H1 (cell line): ENCODE measurements at regions not wholly inside any gene's neighbourhood (a gene's known extent, or its start where the extent isn't known, plus 50 kb on each side); places are given as distances from the start of the nearest gene placed in this dataset.
A peak's percentile ranks its signal among the peaks of the same experiment; 100 is the strongest.

Experiments used
- CTCF ChIA-PET: fragments of 300-600 bp; sonication (Branson Sonifier 250); formaldehyde crosslinking; loops from one replicate; lab custom pipeline; 2021; ENCODE audit not compliant: partially characterized antibody; lab: Charles Lee
- POLR2A ChIA-PET: fragments of 300-600 bp; sonication (Branson Sonifier 250); formaldehyde crosslinking; loops from one replicate; lab custom pipeline; 2021; ENCODE audit warnings: inconsistent platforms; ENCODE audit not compliant: partially characterized antibody; lab: Charles Lee
- DNase-seq, 2 experiments: peaks; one replicate each; pipeline versions ENCODE4 v3.0.0 to v3.0.0-alpha.2; 2010 to 2022; ENCODE audit warnings: low spot score in 2 of 2, low read depth in 1 of 2, mixed read lengths in 1 of 2
- FAIRE-seq: peaks from 2 replicates; lab custom pipeline; 2011; peaks lifted over from hg19 to GRCh38; lab: Jason Lieb, UNC
- H2AFZ ChIP-seq: 2 replicates; pipeline ENCODE4 v1.8.1; 2012; ENCODE audit warnings: low read length, inconsistent platforms
- H2AK5ac ChIP-seq: 2 replicates; pipeline ENCODE4 v1.6.1; 2013; ENCODE audit warnings: low read depth, low read length
- H2BK120ac ChIP-seq: replicated peaks from 2 replicates; pipeline ENCODE3; 2013; ENCODE audit warnings: low read depth, low read length, inconsistent platforms
- H2BK12ac ChIP-seq: 2 replicates; pipeline ENCODE4 v1.6.1; 2013; ENCODE audit warnings: low read depth, low read length
- H2BK15ac ChIP-seq: 2 replicates; pipeline ENCODE4 v1.6.1; 2013; ENCODE audit warnings: low read length
- H2BK20ac ChIP-seq: 2 replicates; pipeline ENCODE4 v1.6.1; 2013; ENCODE audit warnings: low read length
- H2BK5ac ChIP-seq: 2 replicates; pipeline ENCODE4 v1.6.1; 2013; ENCODE audit warnings: low read depth, low read length
- H3K14ac ChIP-seq: 2 replicates; pipeline ENCODE4 v1.6.1; 2013; ENCODE audit warnings: inconsistent platforms; ENCODE audit not compliant: insufficient read length
- H3K18ac ChIP-seq: 2 replicates; pipeline ENCODE4 v1.6.1; 2013; ENCODE audit warnings: low read length; ENCODE audit errors: extremely low read depth
- H3K23ac ChIP-seq: 2 replicates; pipeline ENCODE4 v1.6.1; 2013; ENCODE audit warnings: inconsistent platforms; ENCODE audit not compliant: insufficient read length
- H3K23me2 ChIP-seq: 2 replicates; pipeline ENCODE4 v1.6.1; 2013; ENCODE audit warnings: low read depth, low read length
- H3K27ac ChIP-seq: 2 replicates; pipeline ENCODE4 v1.6.1; 2011; ENCODE audit warnings: low read depth, low read length, inconsistent platforms
- H3K27me3 ChIP-seq, 4 experiments: replicated peaks in 1 of 4; 1 replicate in 1 of 4; 2 replicates in 3 of 4; pipeline versions ENCODE4 v1.6.1 to v1.8.1; 2011 to 2013; ENCODE audit warnings: low read length in 3 of 4, mild to moderate bottlenecking in 3 of 4, inconsistent platforms in 2 of 4, mixed read lengths in 2 of 4, moderate library complexity in 1 of 4; ENCODE audit not compliant: control insufficient read depth in 3 of 4, insufficient read depth in 3 of 4; ENCODE audit errors: extremely low read depth in 1 of 4
- H3K36me3 ChIP-seq, 4 experiments: 2 replicates each; pipeline versions ENCODE4 v1.6.1 to v1.8.1; 2011 to 2013; ENCODE audit warnings: mild to moderate bottlenecking in 4 of 4, low read length in 3 of 4, moderate library complexity in 2 of 4, control low read depth in 1 of 4, inconsistent platforms in 1 of 4; ENCODE audit not compliant: insufficient read depth in 4 of 4, control insufficient read depth in 2 of 4
- H3K4ac ChIP-seq: replicated peaks from 2 replicates; pipeline ENCODE3; 2013; ENCODE audit warnings: low read length, low read depth, mixed read lengths, inconsistent platforms; ENCODE audit not compliant: insufficient read length
- H3K4me1 ChIP-seq, 4 experiments: replicated peaks in 1 of 4; 1 replicate in 1 of 4; 2 replicates in 3 of 4; pipeline versions ENCODE4 v1.6.1 to v1.8.1; 2011 to 2013; ENCODE audit warnings: low read length in 3 of 4, inconsistent platforms in 2 of 4, mixed read lengths in 1 of 4; ENCODE audit not compliant: insufficient read depth in 4 of 4, control insufficient read depth in 3 of 4
- H3K4me2 ChIP-seq, 2 experiments: 2 replicates each; pipeline versions ENCODE4 v1.6.1 to v1.8.1; 2011 to 2013; ENCODE audit warnings: low read depth in 2 of 2, low read length in 2 of 2, control low read depth in 1 of 2, inconsistent platforms in 1 of 2, mild to moderate bottlenecking in 1 of 2; ENCODE audit not compliant: insufficient read depth in 1 of 2
- H3K4me3 ChIP-seq, 4 experiments: fragments of 200-600, 300-600 bp in 1 of 4; sonication (generic), shearing (Covaris generic), sonication (Bioruptor Twin) in 1 of 4; 2 replicates each; pipeline versions ENCODE4 v1.5.1 to v1.8.1; 2011 to 2016; ENCODE audit warnings: low read length in 4 of 4, low read depth in 3 of 4, control low read depth in 2 of 4, inconsistent platforms in 2 of 4, mild to moderate bottlenecking in 2 of 4, mixed read lengths in 1 of 4, moderate library complexity in 1 of 4; ENCODE audit not compliant: insufficient read depth in 2 of 4; ENCODE audit errors: extremely low read depth in 1 of 4
- H3K56ac ChIP-seq: replicated peaks from 2 replicates; pipeline ENCODE3; 2013; ENCODE audit warnings: low read depth, mild to moderate bottlenecking, mixed read lengths, low read length, inconsistent platforms; ENCODE audit not compliant: insufficient read length
- H3K79me1 ChIP-seq: 2 replicates; pipeline ENCODE4 v1.6.1; 2013; ENCODE audit warnings: low read depth, low read length, control low read depth
- H3K79me2 ChIP-seq, 2 experiments: 2 replicates each; pipeline versions ENCODE4 v1.6.1 to v1.8.1; 2012 to 2013; ENCODE audit warnings: low read length in 2 of 2, mild to moderate bottlenecking in 2 of 2, inconsistent platforms in 1 of 2; ENCODE audit not compliant: insufficient read depth in 2 of 2, control insufficient read depth in 1 of 2
- H3K9ac ChIP-seq, 4 experiments: replicated peaks in 1 of 4; 1 replicate in 1 of 4; 2 replicates in 3 of 4; pipeline versions ENCODE4 v1.6.1 to v1.8.1; 2011 to 2013; ENCODE audit warnings: low read depth in 3 of 4, low read length in 3 of 4, control low read depth in 2 of 4, mild to moderate bottlenecking in 2 of 4, moderate library complexity in 2 of 4, inconsistent platforms in 1 of 4; ENCODE audit errors: extremely low read depth in 1 of 4
- H3K9me3 ChIP-seq, 2 experiments: 2 replicates each; pipeline versions ENCODE4 v1.6.1 to v1.8.1; 2012 to 2013; ENCODE audit warnings: mild to moderate bottlenecking in 2 of 2, moderate library complexity in 2 of 2, control low read depth in 1 of 2, inconsistent platforms in 1 of 2, low read depth in 1 of 2, low read length in 1 of 2, mixed read lengths in 1 of 2; ENCODE audit not compliant: insufficient read depth in 2 of 2
- H4K20me1 ChIP-seq, 2 experiments: replicated peaks in 1 of 2; 2 replicates each; pipeline versions ENCODE3 to v1.8.1; 2011 to 2013; ENCODE audit warnings: inconsistent platforms in 2 of 2, low read length in 2 of 2, mild to moderate bottlenecking in 1 of 2; ENCODE audit not compliant: insufficient read depth in 2 of 2, control insufficient read depth in 1 of 2
- H4K5ac ChIP-seq: 2 replicates; pipeline ENCODE4 v1.6.1; 2013; ENCODE audit warnings: low read length, low read depth, mixed read lengths, inconsistent platforms; ENCODE audit not compliant: insufficient read length
- H4K8ac ChIP-seq: 2 replicates; pipeline ENCODE4 v1.8.0; 2013; ENCODE audit warnings: mild to moderate bottlenecking, moderate library complexity, low read length, inconsistent platforms; ENCODE audit not compliant: insufficient read depth; ENCODE audit errors: extremely low read depth
- H4K91ac ChIP-seq: replicated peaks from 2 replicates; pipeline ENCODE3; 2013; ENCODE audit warnings: low read length, mixed read lengths, inconsistent platforms; ENCODE audit not compliant: insufficient read length
- RAD21 ChIP-seq, 2 experiments: IDR thresholded peaks in 1 of 2; conservative IDR thresholded peaks in 1 of 2; 2 replicates each; pipeline ENCODE4 v1.6.1; 2011; ENCODE audit warnings: low read depth in 2 of 2, low read length in 2 of 2, improper control_type of control experiment in 1 of 2, inconsistent platforms in 1 of 2, mild to moderate bottlenecking in 1 of 2, moderate library complexity in 1 of 2
- SP4 ChIP-seq: IDR thresholded peaks from 2 replicates; pipeline ENCODE4 v1.6.1; 2012; ENCODE audit warnings: low read length, inconsistent platforms
- WGBS, 2 experiments: shearing (Covaris generic) in 1 of 2; methylation state at CpG; one replicate each; pipeline versions ENCODE4 v1.1.6 to v1.1.7; 2013 to 2015; ENCODE audit warnings: low lambda C conversion rate in 2 of 2, mixed read lengths in 2 of 2, inconsistent platforms in 1 of 2, low coverage in 1 of 2, missing lambda C conversion rate in 1 of 2; ENCODE audit not compliant: insufficient replicate concordance in 2 of 2, insufficient coverage in 1 of 2, insufficient read length in 1 of 2; ENCODE audit errors: extremely low coverage in 1 of 2, missing lambda C conversion rate in 1 of 2; 5-methylcytosine and 5-hydroxymethylcytosine counted together
- TF ChIP-seq, protein P1 (sequence below), 3 experiments: IDR thresholded peaks; 1 replicate in 2 of 3; 2 replicates in 1 of 3; pipeline versions ENCODE4 v1.5.1 to v1.6.1; 2011; ENCODE audit warnings: low read length in 3 of 3, mild to moderate bottlenecking in 3 of 3, inconsistent platforms in 2 of 3, low read depth in 1 of 3, moderate library complexity in 1 of 3; ENCODE audit not compliant: insufficient read depth in 1 of 3; ENCODE audit errors: control extremely low read depth in 1 of 3
- TF ChIP-seq, protein P2 (sequence below): IDR thresholded peaks from 2 replicates; pipeline ENCODE4 v1.6.1; 2012; ENCODE audit warnings: inconsistent platforms

DNA sequence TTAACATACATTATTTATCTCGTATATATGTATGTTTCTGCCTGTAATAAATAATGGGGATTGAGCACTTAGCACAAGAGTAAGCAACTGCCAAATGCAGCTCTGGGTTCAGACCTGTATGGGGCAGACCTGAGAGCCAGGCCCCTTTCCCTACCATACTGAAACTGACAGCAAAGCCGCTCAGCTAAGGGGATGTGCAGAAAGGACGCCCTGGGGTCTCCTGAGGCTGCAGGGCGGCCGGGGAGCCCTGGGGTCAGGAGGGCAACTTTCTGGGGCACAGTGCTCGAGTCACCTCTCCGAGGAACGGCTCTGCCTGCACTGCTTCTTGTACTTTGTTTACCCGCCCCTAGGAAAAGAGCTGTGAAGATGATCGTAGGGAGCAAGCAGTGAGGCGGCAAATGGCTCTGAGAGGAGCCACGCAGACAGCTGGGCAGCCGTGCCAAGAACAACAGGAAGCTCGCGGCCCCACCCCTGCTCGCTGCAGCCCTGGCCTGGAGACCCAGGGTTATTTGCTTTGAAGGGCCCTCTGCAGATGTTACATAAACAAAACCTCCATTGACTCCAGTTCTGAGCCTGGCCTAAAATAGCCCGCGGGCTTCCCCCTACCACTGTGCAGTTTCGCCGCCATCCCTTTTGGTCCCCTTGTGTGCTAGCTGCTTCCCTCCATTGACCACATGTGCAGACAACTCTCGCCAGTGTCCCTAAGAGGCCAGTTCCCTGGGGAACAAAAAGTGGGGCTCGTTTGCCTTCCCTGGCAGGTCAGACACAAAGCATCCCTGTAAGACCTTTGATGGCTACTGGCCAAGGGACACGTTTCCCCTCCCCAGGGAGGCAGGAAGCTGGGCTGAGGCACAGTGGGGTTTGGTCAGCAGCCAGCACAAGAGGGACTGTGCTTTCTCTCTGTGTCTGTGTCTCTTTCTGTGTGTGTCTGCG lies 111.3 kb upstream of the LNX1 start:
- peak overlapping the region; percentile 99 for H2AFZ ChIP-seq
- ChIA-PET CTCF (interaction anchor here (0.6 to 2.0 kb wide), 22 partner anchors 9 to 678 kb away, joined by 3 to 8 read pairs (median 3); no protein-coding TSS in a partner anchor), POLR2A (interaction anchor here (1.1 kb wide), 1 partner anchor 9 kb away, joined by 3 read pairs; no protein-coding TSS in a partner anchor)
- H3K9me3 ChIP-seq: no peaks in the 10 kb centered on the region
- H3K79me1 ChIP-seq: no peaks in the 10 kb centered on the region
- WGBS, 2 experiments: 74% methylated on average over 24 of the region's 24 CpGs; no CpG with 5 or more reads in 1 of the 2 experiments
- H3K18ac ChIP-seq: peak overlapping the region; percentile 29
- no peak overlapping the region for H2BK120ac ChIP-seq
- peaks cover 0 to 10% (median 3%) of the 10 kb centered on the region in 4 experiments; a peak in 5 of 7 replicates for H3K4me1 ChIP-seq
- H2BK20ac ChIP-seq: 0 out of 2 replicates have a peak overlapping the region, but pooled peaks have one; percentile 67
- no peaks in the 10 kb centered on the region for H3K23me2 ChIP-seq
- peak overlapping the region; percentile 19; the same call in 1 of the 2 replicates for H4K8ac ChIP-seq
- H3K36me3 ChIP-seq: no peaks in the 10 kb centered on the region
- no peak overlapping the region for H3K9ac ChIP-seq
- TF ChIP-seq RAD21 (IDR thresholded peaks at IDR 0.05 in 1 of 2, conservative IDR thresholded peaks at IDR 0.05 in 1 of 2; ENCODE audit: low read depth in 2 of 2, low read length in 2 of 2) (peak; percentile 10 to 25; a peak in 1 of 4 replicates), SP4 (no peak)
- TF ChIP-seq, protein P1, sequence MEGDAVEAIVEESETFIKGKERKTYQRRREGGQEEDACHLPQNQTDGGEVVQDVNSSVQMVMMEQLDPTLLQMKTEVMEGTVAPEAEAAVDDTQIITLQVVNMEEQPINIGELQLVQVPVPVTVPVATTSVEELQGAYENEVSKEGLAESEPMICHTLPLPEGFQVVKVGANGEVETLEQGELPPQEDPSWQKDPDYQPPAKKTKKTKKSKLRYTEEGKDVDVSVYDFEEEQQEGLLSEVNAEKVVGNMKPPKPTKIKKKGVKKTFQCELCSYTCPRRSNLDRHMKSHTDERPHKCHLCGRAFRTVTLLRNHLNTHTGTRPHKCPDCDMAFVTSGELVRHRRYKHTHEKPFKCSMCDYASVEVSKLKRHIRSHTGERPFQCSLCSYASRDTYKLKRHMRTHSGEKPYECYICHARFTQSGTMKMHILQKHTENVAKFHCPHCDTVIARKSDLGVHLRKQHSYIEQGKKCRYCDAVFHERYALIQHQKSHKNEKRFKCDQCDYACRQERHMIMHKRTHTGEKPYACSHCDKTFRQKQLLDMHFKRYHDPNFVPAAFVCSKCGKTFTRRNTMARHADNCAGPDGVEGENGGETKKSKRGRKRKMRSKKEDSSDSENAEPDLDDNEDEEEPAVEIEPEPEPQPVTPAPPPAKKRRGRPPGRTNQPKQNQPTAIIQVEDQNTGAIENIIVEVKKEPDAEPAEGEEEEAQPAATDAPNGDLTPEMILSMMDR (IDR thresholded peaks at IDR 0.05; ENCODE audit: control extremely low read depth in 1 of 3, insufficient read depth in 1 of 3, low read depth in 1 of 3, low read length in 3 of 3): peak in 2 of 3 experiments; percentile 5 to 18; a peak in 1 of 4 replicates
- TF ChIP-seq, protein P2, sequence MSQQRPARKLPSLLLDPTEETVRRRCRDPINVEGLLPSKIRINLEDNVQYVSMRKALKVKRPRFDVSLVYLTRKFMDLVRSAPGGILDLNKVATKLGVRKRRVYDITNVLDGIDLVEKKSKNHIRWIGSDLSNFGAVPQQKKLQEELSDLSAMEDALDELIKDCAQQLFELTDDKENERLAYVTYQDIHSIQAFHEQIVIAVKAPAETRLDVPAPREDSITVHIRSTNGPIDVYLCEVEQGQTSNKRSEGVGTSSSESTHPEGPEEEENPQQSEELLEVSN: peak; percentile 55; the same call in 1 of the 2 replicates
- H3K4me3 ChIP-seq: no peak overlapping the region
- no peak overlapping the region for H3K56ac ChIP-seq
- no peak overlapping the region for H4K5ac ChIP-seq
- no peak overlapping the region for H3K27ac ChIP-seq
- FAIRE-seq: no peak
- H2AK5ac ChIP-seq: no peak overlapping the region
- no peak overlapping the region for H2BK5ac ChIP-seq
- no peaks in the 10 kb centered on the region for H3K27me3 ChIP-seq
- no peaks in the 10 kb centered on the region for H4K20me1 ChIP-seq
- no peak overlapping the region for H3K4me2 ChIP-seq
- no peak overlapping the region for H3K23ac ChIP-seq
- H3K4ac ChIP-seq: no peak overlapping the region
- H2BK15ac ChIP-seq: 0 out of 2 replicates have a peak overlapping the region, but pooled peaks have one; percentile 67
- H3K14ac ChIP-seq: no peak overlapping the region
- peak in 1 of 2 experiments; percentile 49 for DNase-seq
- peak overlapping the region; percentile 84; the same call in 1 of the 2 replicates for H2BK12ac ChIP-seq
- no peak overlapping the region for H4K91ac ChIP-seq
- H3K79me2 ChIP-seq: no peaks in the 10 kb centered on the region
